ENCODE measurements at regions not wholly inside any gene's neighbourhood (a gene's known extent, or its start where the extent isn't known, plus 50 kb on each side); places are given as distances from the start of the nearest gene placed in this dataset.

- Histone ChIP-seq H3K27ac (no peak overlapping the region), H3K4me1 (no peaks in the 10 kb centered on the region), H3K36me3 (no peaks in the 10 kb centered on the region), H3K9me3 (no peaks in the 10 kb centered on the region), H3K4me3 (no peak overlapping the region), H3K27me3 (no peaks in the 10 kb centered on the region)
- DNase-seq (ENCODE audit: low spot score in 2 of 2): no peak
- intact Hi-C loops (cut with DNase I; ENCODE audit: low total_unique reads): no loop called here
- no peak for TF ChIP-seq POLR2A (IDR thresholded peaks at IDR 0.05)
Observed at GRCh38 chr2:77800410-77800809, 278.2 kb upstream of the LRRTM4 start.

GRCh38 chr2:77807531-77808215 is 285.5 kb upstream of the LRRTM4 start:
- no peak overlapping the region for H3K27ac ChIP-seq
- no peak for TF ChIP-seq POLR2AphosphoS5 (IDR thresholded peaks at IDR 0.05)
- no peak for TF ChIP-seq CTCF (IDR thresholded peaks at IDR 0.05)
- TF ChIP-seq POLR2A (IDR thresholded peaks at IDR 0.05): no peak
- no peaks in the 10 kb centered on the region for H3K4me1 ChIP-seq
- intact Hi-C loops (cut with DNase I; ENCODE audit: low total_unique reads): no loop called here
- H3K9me3 ChIP-seq: peaks cover 0 to 6% of the 10 kb centered on the region in 2 donors
- H3K36me3 ChIP-seq: no peaks in the 10 kb centered on the region
- DNase-seq (ENCODE audit: low spot score in 2 of 2): no peak
- no peak overlapping the region for H3K4me3 ChIP-seq
- H3K27me3 ChIP-seq: no peaks in the 10 kb centered on the region

- intact Hi-C loops (cut with DNase I; ENCODE audit: low total_unique reads): no loop called here
- DNase-seq (ENCODE audit: low spot score in 2 of 2): no peak
- Histone ChIP-seq H3K27me3 (no peaks in the 10 kb centered on the region), H3K4me1 (no peaks in the 10 kb centered on the region), H3K4me3 (no peak overlapping the region), H3K36me3 (no peaks in the 10 kb centered on the region), H3K9me3 (peaks cover 0 to 6% of the 10 kb centered on the region in 2 donors), H3K27ac (no peak overlapping the region)
- no peak for TF ChIP-seq POLR2A (IDR thresholded peaks at IDR 0.05)
- no peak for TF ChIP-seq POLR2AphosphoS5 (IDR thresholded peaks at IDR 0.05)
- no peak for TF ChIP-seq CTCF (IDR thresholded peaks at IDR 0.05)
Observed at GRCh38 chr2:77808599-77808998, 286.4 kb upstream of the LRRTM4 start.

- peaks cover 0 to 6% of the 10 kb centered on the region in 2 donors for H3K9me3 ChIP-seq
- intact Hi-C loops (cut with DNase I; ENCODE audit: low total_unique reads): no loop called here
- H3K36me3 ChIP-seq: no peaks in the 10 kb centered on the region
- H3K4me3 ChIP-seq: no peak overlapping the region
- TF ChIP-seq POLR2AphosphoS5 (IDR thresholded peaks at IDR 0.05) (no peak), CTCF (IDR thresholded peaks at IDR 0.05) (no peak), POLR2A (IDR thresholded peaks at IDR 0.05) (no peak)
- H3K27ac ChIP-seq: no peak overlapping the region
- no peak for DNase-seq (ENCODE audit: low spot score in 2 of 2)
- H3K27me3 ChIP-seq: no peaks in the 10 kb centered on the region
- H3K4me1 ChIP-seq: no peaks in the 10 kb centered on the region
Observed at GRCh38 chr2:77813599-77813998, 291.4 kb upstream of the LRRTM4 start.

- TF ChIP-seq POLR2A (IDR thresholded peaks at IDR 0.05) (no peak), POLR2AphosphoS5 (IDR thresholded peaks at IDR 0.05) (no peak), CTCF (IDR thresholded peaks at IDR 0.05) (no peak)
- DNase-seq (ENCODE audit: low spot score in 2 of 2): no peak
- intact Hi-C loops (cut with DNase I; ENCODE audit: low total_unique reads): loop anchor here (5.0 kb wide), 1 partner anchor 1869 kb away; no protein-coding TSS in a partner anchor
- no peak overlapping the region for H3K4me3 ChIP-seq
- H3K9me3 ChIP-seq: no peaks in the 10 kb centered on the region
- no peaks in the 10 kb centered on the region for H3K27me3 ChIP-seq
- H3K4me1 ChIP-seq: no peaks in the 10 kb centered on the region
- no peak overlapping the region for H3K27ac ChIP-seq
- no peaks in the 10 kb centered on the region for H3K36me3 ChIP-seq
Observed at GRCh38 chr2:77816618-77817017, 294.4 kb upstream of the LRRTM4 start.
